HEK293 (cell line): ENCODE measurements at regions not wholly inside any gene's neighbourhood (a gene's known extent, or its start where the extent isn't known, plus 50 kb on each side); places are given as distances from the start of the nearest gene placed in this dataset.

Experiments used
- BCL11A ChIP-seq: fragments of 450-650 bp; formaldehyde crosslinking; IDR thresholded peaks from 2 replicates; pipeline ENCODE4 v1.5.1; 2016; ENCODE audit warnings: low read depth, missing biosample characterization, missing genetic modification characterization
- TF ChIP-seq, protein P1 (sequence below): fragments of 450-650 bp; formaldehyde crosslinking; IDR thresholded peaks from 2 replicates; pipeline ENCODE4 v1.5.1; 2016; ENCODE audit warnings: missing biosample characterization, missing genetic modification characterization

DNA sequence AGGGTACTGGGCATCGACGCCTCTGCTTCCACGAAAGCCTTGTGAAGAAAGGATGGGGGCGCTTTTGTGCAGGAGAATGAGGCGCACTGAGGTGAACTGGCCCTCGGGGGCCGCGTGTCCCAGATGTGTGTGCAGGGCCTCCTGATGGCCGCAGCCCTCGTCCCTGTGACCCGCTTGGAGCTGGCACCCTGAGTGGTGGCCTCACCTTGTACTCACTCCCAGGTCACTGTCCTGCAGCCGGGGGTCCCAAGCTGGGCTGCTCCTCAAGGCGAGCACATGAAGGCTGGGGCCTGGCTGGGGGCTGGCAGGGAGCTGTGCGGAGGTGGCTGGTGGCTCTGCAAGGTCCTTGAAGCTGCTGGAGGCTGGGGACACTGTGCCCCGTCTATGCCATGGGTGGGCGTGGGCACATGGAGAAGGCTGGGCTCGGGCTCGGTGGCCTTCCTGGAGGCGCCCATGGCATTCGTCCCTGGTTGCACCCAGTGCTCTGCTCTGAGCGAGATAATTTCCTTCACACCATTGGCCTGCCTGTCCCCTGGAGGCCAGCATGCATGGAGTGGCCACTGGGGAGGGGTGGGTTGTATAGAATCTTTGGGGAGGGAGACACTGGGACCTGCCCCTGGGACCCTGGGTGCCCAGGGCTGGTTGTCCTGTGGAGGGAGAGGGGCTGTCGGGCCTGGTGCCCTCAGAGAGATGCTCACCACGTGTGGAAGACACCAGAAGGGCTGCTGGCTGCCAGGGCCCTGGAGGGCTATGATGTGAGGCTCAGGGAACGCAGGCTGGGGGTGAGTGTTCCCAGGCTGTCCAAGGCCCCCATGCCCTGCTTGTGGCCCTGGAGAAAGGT, 79.3 kb downstream of the TMEM121 start:
- TF ChIP-seq BCL11A: no peak
- TF ChIP-seq, protein P1, sequence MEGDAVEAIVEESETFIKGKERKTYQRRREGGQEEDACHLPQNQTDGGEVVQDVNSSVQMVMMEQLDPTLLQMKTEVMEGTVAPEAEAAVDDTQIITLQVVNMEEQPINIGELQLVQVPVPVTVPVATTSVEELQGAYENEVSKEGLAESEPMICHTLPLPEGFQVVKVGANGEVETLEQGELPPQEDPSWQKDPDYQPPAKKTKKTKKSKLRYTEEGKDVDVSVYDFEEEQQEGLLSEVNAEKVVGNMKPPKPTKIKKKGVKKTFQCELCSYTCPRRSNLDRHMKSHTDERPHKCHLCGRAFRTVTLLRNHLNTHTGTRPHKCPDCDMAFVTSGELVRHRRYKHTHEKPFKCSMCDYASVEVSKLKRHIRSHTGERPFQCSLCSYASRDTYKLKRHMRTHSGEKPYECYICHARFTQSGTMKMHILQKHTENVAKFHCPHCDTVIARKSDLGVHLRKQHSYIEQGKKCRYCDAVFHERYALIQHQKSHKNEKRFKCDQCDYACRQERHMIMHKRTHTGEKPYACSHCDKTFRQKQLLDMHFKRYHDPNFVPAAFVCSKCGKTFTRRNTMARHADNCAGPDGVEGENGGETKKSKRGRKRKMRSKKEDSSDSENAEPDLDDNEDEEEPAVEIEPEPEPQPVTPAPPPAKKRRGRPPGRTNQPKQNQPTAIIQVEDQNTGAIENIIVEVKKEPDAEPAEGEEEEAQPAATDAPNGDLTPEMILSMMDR (tag by site-specific recombination): no peak
